K562 (cell line): ENCODE measurements at regions not wholly inside any gene's neighbourhood (a gene's known extent, or its start where the extent isn't known, plus 50 kb on each side); places are given as distances from the start of the nearest gene placed in this dataset.

ENCODE experiments used
- ATAC-seq: fragments of 200-7000 bp; cut with Tn5 transposase; 3 replicates; pipeline ENCODE4 v1.9.1; 2020; ENCODE audit warnings: moderate library complexity
- BruUV-seq: library from RNA; stranded (reverse); fragments of 400-500 nt; replicated peaks from 2 replicates; lab custom pipeline; 2021; lab: Mats Ljungman, UMichigan
- CTCF ChIA-PET: fragments of 300-600 bp; formaldehyde crosslinking; extraction: SDS; loops from one replicate; lab custom pipeline; 2021; ENCODE audit warnings: low intra/inter-chr PET ratio; lab: Yijun Ruan, JAX
- POLR2A ChIA-PET: fragments of 300-600, 350-650 bp; sonication (Branson Sonifier 250); formaldehyde crosslinking; extraction: SDS; loops from one replicate; lab custom pipeline; 2021; ENCODE audit warnings: antibody characterized with exemption, inconsistent platforms; lab: Yijun Ruan, JAX
- DNase-seq, 4 experiments: peaks; one replicate each; pipeline versions ENCODE4 v3.0.0 to v3.0.0-alpha.2; 2011 to 2018; ENCODE audit warnings: low spot score in 3 of 4, mixed read lengths in 3 of 4; ENCODE audit errors: extremely low read depth in 1 of 4
- FAIRE-seq: peaks from 2 replicates; lab custom pipeline; 2011; peaks lifted over from hg19 to GRCh38; lab: Jason Lieb, UNC
- H2AFZ ChIP-seq: 2 replicates; pipeline ENCODE4 v1.6.0; 2011; ENCODE audit warnings: low read depth, low read length, control low read depth, inconsistent platforms
- H3K27ac ChIP-seq: fragments of 200-600 bp; 3 replicates; pipeline ENCODE4 v1.8.0; 2011; ENCODE audit warnings: low read depth, mild to moderate bottlenecking, control low read depth, inconsistent platforms, low read length, moderate library complexity, mixed read lengths; ENCODE audit errors: extremely low read depth
- H3K27me3 ChIP-seq, 2 experiments: fragments of 300-600 bp in 1 of 2; 2 replicates in 1 of 2; 3 replicates in 1 of 2; pipeline versions ENCODE4 v1.6.0 to v1.8.0; 2011; ENCODE audit warnings: inconsistent platforms in 2 of 2, low read length in 2 of 2, mild to moderate bottlenecking in 1 of 2, mixed read lengths in 1 of 2, moderate library complexity in 1 of 2; ENCODE audit not compliant: control insufficient read depth in 2 of 2, insufficient read depth in 2 of 2
- H3K36me3 ChIP-seq: fragments of 300-600 bp; 3 replicates; pipeline ENCODE4 v1.8.0; 2011; ENCODE audit warnings: mild to moderate bottlenecking, low read length, inconsistent platforms; ENCODE audit not compliant: control insufficient read depth, insufficient read depth
- H3K4me1 ChIP-seq, 2 experiments: fragments of 200-600 bp in 1 of 2; replicated peaks in 1 of 2; 2 replicates in 1 of 2; 3 replicates in 1 of 2; pipeline versions ENCODE4 v1.5.1 to v1.8.0; 2011; ENCODE audit warnings: inconsistent platforms in 2 of 2, low read length in 2 of 2, mild to moderate bottlenecking in 1 of 2, mixed read lengths in 1 of 2, moderate library complexity in 1 of 2; ENCODE audit not compliant: control insufficient read depth in 2 of 2, insufficient read depth in 2 of 2
- H3K4me2 ChIP-seq: 2 replicates; pipeline ENCODE4 v1.6.1; 2011; ENCODE audit warnings: low read length, control low read depth, inconsistent platforms, mixed read lengths; ENCODE audit not compliant: insufficient read depth
- H3K4me3 ChIP-seq: fragments of 200-600 bp; sonication (generic), shearing (Covaris generic); 2 replicates; pipeline ENCODE4 v1.5.1; 2016; ENCODE audit warnings: control low read depth, inconsistent platforms
- H3K79me2 ChIP-seq: fragments of 200-600 bp; 3 replicates; pipeline ENCODE4 v1.8.0; 2011; ENCODE audit warnings: low read length, inconsistent platforms; ENCODE audit not compliant: control insufficient read depth, insufficient read depth
- H3K9ac ChIP-seq, 2 experiments: 2 replicates each; pipeline versions ENCODE4 v1.6.0 to v1.6.1; 2011; ENCODE audit warnings: low read depth in 2 of 2, low read length in 2 of 2, control low read depth in 1 of 2, inconsistent platforms in 1 of 2, mild to moderate bottlenecking in 1 of 2, mixed read lengths in 1 of 2; ENCODE audit not compliant: insufficient read depth in 1 of 2
- H3K9me1 ChIP-seq: one replicate; pipeline ENCODE4 v1.6.0; 2011; ENCODE audit warnings: inconsistent platforms, mild to moderate bottlenecking, low read length, moderate library complexity; ENCODE audit not compliant: control insufficient read depth, insufficient read depth
- H3K9me3 ChIP-seq: replicated peaks from 2 replicates; pipeline ENCODE4 v1.5.1; 2011; ENCODE audit warnings: low read depth, low read length, inconsistent platforms; ENCODE audit not compliant: control insufficient read depth, insufficient read depth
- H4K20me1 ChIP-seq: replicated peaks from 2 replicates; pipeline ENCODE4 v1.6.1; 2011; ENCODE audit warnings: low read length, inconsistent platforms, mixed read lengths; ENCODE audit not compliant: control insufficient read depth, insufficient read depth
- CBX3 ChIP-seq, 2 experiments: IDR thresholded peaks; 1 replicate in 1 of 2; 2 replicates in 1 of 2; pipeline ENCODE4 v1.6.1; 2012; ENCODE audit warnings: inconsistent platforms in 2 of 2, low read length in 2 of 2, borderline replicate concordance in 1 of 2, control low read depth in 1 of 2
- CREM ChIP-seq: IDR thresholded peaks from 2 replicates; pipeline ENCODE4 v1.6.1; 2014; ENCODE audit warnings: antibody characterized with exemption, low read depth
- FOSL1 ChIP-seq: fragments of 200-800 bp; sonication (Bioruptor generic); conservative IDR thresholded peaks from 2 replicates; pipeline ENCODE4 v1.6.1; 2016; ENCODE audit warnings: missing genetic modification characterization, missing compliant biosample characterization
- GABPB2 ChIP-seq: fragments of 250-450 bp; sonication (Bioruptor Pico); conservative IDR thresholded peaks from 2 replicates; pipeline ENCODE4 v1.5.1; 2021; ENCODE audit warnings: mild to moderate bottlenecking
- MEF2D ChIP-seq: conservative IDR thresholded peaks from 2 replicates; pipeline ENCODE4 v1.6.1; 2016; ENCODE audit warnings: low read depth, missing genetic modification characterization, missing compliant biosample characterization
- RREB1 ChIP-seq: fragments of 250-450 bp; sonication (Bioruptor Pico); IDR thresholded peaks from 2 replicates; pipeline ENCODE4 v1.4.0; 2020
- SMAD2 ChIP-seq: fragments of 150-350 bp; IDR thresholded peaks from 2 replicates; pipeline ENCODE4 v1.6.1; 2014; ENCODE audit warnings: low read depth, mild to moderate bottlenecking, low read length
- TSHZ1 ChIP-seq: fragments of 250-450 bp; sonication (Bioruptor Pico); IDR thresholded peaks from 2 replicates; pipeline ENCODE4 v1.4.0; 2020; ENCODE audit warnings: mild to moderate bottlenecking, moderate library complexity
- USF1 ChIP-seq: sonication (generic); formaldehyde crosslinking; IDR thresholded peaks from 2 replicates; pipeline ENCODE4 v1.9.0; 2022; ENCODE audit warnings: mild to moderate bottlenecking, missing genetic modification reagents
- WHSC1 ChIP-seq: IDR thresholded peaks from one replicate; pipeline ENCODE4 v1.6.1; 2012; ENCODE audit warnings: low read length, control low read depth, inconsistent platforms
- ZBED1 ChIP-seq: IDR thresholded peaks from 2 replicates; pipeline ENCODE4 v1.6.1; 2014
- ZNF12 ChIP-seq: sonication (generic); formaldehyde crosslinking; IDR thresholded peaks from 2 replicates; pipeline ENCODE4 v1.4.0; 2020; ENCODE audit warnings: mild to moderate bottlenecking, missing genetic modification reagents
- ZNF584 ChIP-seq: fragments of 200-800 bp; sonication (Bioruptor generic); IDR thresholded peaks from 2 replicates; pipeline ENCODE4 v1.6.1; 2016; ENCODE audit warnings: low read depth, mild to moderate bottlenecking, missing genetic modification characterization, missing compliant biosample characterization
- WGBS: fragments of 100-300 bp; shearing (Covaris generic); methylation state at CpG from one replicate; pipeline ENCODE4 v1.1.6; 2016; ENCODE audit warnings: low coverage, mixed read lengths; ENCODE audit not compliant: insufficient coverage; ENCODE audit errors: missing lambda C conversion rate; 5-methylcytosine and 5-hydroxymethylcytosine counted together
- in situ Hi-C: fragments of 300-500 bp; cut with MboI; formaldehyde crosslinking; loops from 4 replicates; pipeline ENCODE4 v1.15.0; 2018; ENCODE audit warnings: inconsistent platforms, mixed read lengths
- intact Hi-C: fragments of 100-400 bp; cut with micrococcal nuclease; formaldehyde crosslinking; loops from 2 replicates; pipeline ENCODE4 v1.14.2; 2022

- TF ChIP-seq USF1 (CRISPR knock-in tag): no peak
These were observed 1122.1 kb downstream of the XPNPEP1 start (continued) for GRCh38 chr10:108801220-108801619.

- Histone ChIP-seq H4K20me1 (no peaks in the 10 kb centered on the region), H3K27me3 (no peaks in the 10 kb centered on the region), H3K9ac (no peak overlapping the region), H3K4me2 (no peak overlapping the region), H3K4me1 (no peaks in the 10 kb centered on the region), H3K9me1 (no peaks in the 10 kb centered on the region), H3K4me3 (no peak overlapping the region), H3K27ac (no peak overlapping the region), H2AFZ (no peak overlapping the region), H3K36me3 (no peaks in the 10 kb centered on the region), H3K79me2 (no peaks in the 10 kb centered on the region), H3K9me3 (no peaks in the 10 kb centered on the region)
- CTCF ChIA-PET: no interaction called here
- no TSS peak for BruUV-seq
- DNase-seq (no peak), FAIRE-seq (no peak), ATAC-seq (no peak)
- POLR2A ChIA-PET: no interaction called here
- WGBS: 0% methylated on average over 1 of the region's 1 CpG
- in situ Hi-C loops (no loop called here), intact Hi-C loops (no loop called here)
- no peak for TF ChIP-seq MEF2D (tag)
- no peak for TF ChIP-seq ZNF12 (CRISPR knock-in tag)
- TF ChIP-seq ZBED1: no peak
- no peak for TF ChIP-seq RREB1 (CRISPR knock-in tag)
- no peak for TF ChIP-seq FOSL1 (tag)
- no peak for TF ChIP-seq GABPB2
- no peak for TF ChIP-seq CREM
- TF ChIP-seq SMAD2: no peak
- TF ChIP-seq ZNF584 (CRISPR knock-in tag): no peak
- TF ChIP-seq WHSC1: no peak
- no peak for TF ChIP-seq TSHZ1 (CRISPR knock-in tag)
- TF ChIP-seq CBX3 (IDR thresholded peaks at IDR 0.05; ENCODE audit: borderline replicate concordance in 1 of 2, low read length in 2 of 2): no peak
These were observed 1125.7 kb downstream of the XPNPEP1 start for GRCh38 chr10:108797573-108797972.
